Liver (tissue), 3 donors: ENCODE measurements at regions not wholly inside any gene's neighbourhood (a gene's known extent, or its start where the extent isn't known, plus 50 kb on each side); places are given as distances from the start of the nearest gene placed in this dataset.

Experiments
- ATF3 ChIP-seq: IDR thresholded peaks from 2 replicates; pipeline ENCODE4 v1.6.1; 2016; ENCODE audit warnings: antibody characterized with exemption
- FOXA1 ChIP-seq: IDR thresholded peaks from 2 replicates; pipeline ENCODE4 v1.6.1; 2016; ENCODE audit warnings: antibody characterized with exemption
- RAD21 ChIP-seq, 2 donors: IDR thresholded peaks; 2 replicates each; pipeline ENCODE4 v1.6.1; 2016; ENCODE audit warnings: antibody characterized with exemption in 2 of 2, mild to moderate bottlenecking in 2 of 2
- TF ChIP-seq, protein P1 (sequence below): fragments of 150-350 bp; IDR thresholded peaks from 2 replicates; pipeline ENCODE4 v1.5.1; 2017; ENCODE audit warnings: improper control_type of control experiment, low read depth, low read length; ENCODE audit not compliant: missing input control
- donor health status: healthy.
- donor health status: healthy.

- TF ChIP-seq FOXA1 (no peak), ATF3 (no peak), RAD21 (IDR thresholded peaks at IDR 0.05) (no peak)
- TF ChIP-seq, protein P1, sequence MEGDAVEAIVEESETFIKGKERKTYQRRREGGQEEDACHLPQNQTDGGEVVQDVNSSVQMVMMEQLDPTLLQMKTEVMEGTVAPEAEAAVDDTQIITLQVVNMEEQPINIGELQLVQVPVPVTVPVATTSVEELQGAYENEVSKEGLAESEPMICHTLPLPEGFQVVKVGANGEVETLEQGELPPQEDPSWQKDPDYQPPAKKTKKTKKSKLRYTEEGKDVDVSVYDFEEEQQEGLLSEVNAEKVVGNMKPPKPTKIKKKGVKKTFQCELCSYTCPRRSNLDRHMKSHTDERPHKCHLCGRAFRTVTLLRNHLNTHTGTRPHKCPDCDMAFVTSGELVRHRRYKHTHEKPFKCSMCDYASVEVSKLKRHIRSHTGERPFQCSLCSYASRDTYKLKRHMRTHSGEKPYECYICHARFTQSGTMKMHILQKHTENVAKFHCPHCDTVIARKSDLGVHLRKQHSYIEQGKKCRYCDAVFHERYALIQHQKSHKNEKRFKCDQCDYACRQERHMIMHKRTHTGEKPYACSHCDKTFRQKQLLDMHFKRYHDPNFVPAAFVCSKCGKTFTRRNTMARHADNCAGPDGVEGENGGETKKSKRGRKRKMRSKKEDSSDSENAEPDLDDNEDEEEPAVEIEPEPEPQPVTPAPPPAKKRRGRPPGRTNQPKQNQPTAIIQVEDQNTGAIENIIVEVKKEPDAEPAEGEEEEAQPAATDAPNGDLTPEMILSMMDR: no peak
Observed at GRCh38 chr10:105473170-105473569, 832.1 kb downstream of the SORCS3 start.
